B cell (primary cell): ENCODE measurements at regions not wholly inside any gene's neighbourhood (a gene's known extent, or its start where the extent isn't known, plus 50 kb on each side); places are given as distances from the start of the nearest gene placed in this dataset.

ENCODE experiments used
- ATAC-seq: fragments of 200-7000 bp; cut with Tn5 transposase; one replicate; pipeline ENCODE4 v1.10.0; 2021; ENCODE audit warnings: low read depth, mild to moderate bottlenecking, moderate number of reproducible peaks, moderate library complexity
- CTCF ChIA-PET: fragments of 350-600 bp; sonication (Branson Sonifier 250); formaldehyde crosslinking; loops from one replicate; lab custom pipeline; 2021; ENCODE audit warnings: antibody characterized with exemption, inconsistent platforms; lab: Charles Lee
- POLR2A ChIA-PET: fragments of 350-600 bp; sonication (Branson Sonifier 250); formaldehyde crosslinking; loops from one replicate; lab custom pipeline; 2021; ENCODE audit warnings: antibody characterized with exemption; lab: Charles Lee
- DNase-seq: peaks from one replicate; pipeline ENCODE4 v3.0.0; 2013
- H2AFZ ChIP-seq: 2 replicates; pipeline ENCODE4 v1.6.1; 2012; ENCODE audit warnings: mild to moderate bottlenecking, low read depth, low read length; ENCODE audit not compliant: insufficient read depth, poor library complexity, severe bottlenecking
- H3K27ac ChIP-seq, 2 donors: 1 replicate in 1 of 2; 2 replicates in 1 of 2; pipeline ENCODE4 v1.5.1; 2012 to 2013; ENCODE audit warnings: low read length in 2 of 2, mild to moderate bottlenecking in 2 of 2, moderate library complexity in 1 of 2
- H3K27me3 ChIP-seq, 4 experiments: fragments of 200-600 bp in 1 of 4; sonication (generic) in 1 of 4; replicated peaks in 1 of 4; 1 replicate in 2 of 4; 2 replicates in 2 of 4; pipeline versions ENCODE4 v1.6.1 to v1.7.0; 2013 to 2016; ENCODE audit warnings: low read length in 3 of 4, mild to moderate bottlenecking in 2 of 4, mixed read lengths in 1 of 4, moderate library complexity in 1 of 4; ENCODE audit not compliant: insufficient read depth in 4 of 4, control insufficient read depth in 3 of 4; ENCODE audit errors: control extremely low read depth in 1 of 4
- H3K36me3 ChIP-seq, 2 experiments: replicated peaks in 1 of 2; 1 replicate in 1 of 2; 2 replicates in 1 of 2; pipeline versions ENCODE4 v1.6.1 to v1.7.1; 2013; ENCODE audit warnings: low read length in 1 of 2; ENCODE audit not compliant: insufficient read depth in 2 of 2, control insufficient read depth in 1 of 2; ENCODE audit errors: control extremely low read depth in 1 of 2, extremely low read depth in 1 of 2
- H3K4me1 ChIP-seq, 2 donors: fragments of 200-600 bp in 1 of 2; sonication (generic) in 1 of 2; 1 replicate in 1 of 2; 2 replicates in 1 of 2; pipeline versions ENCODE4 v1.5.1 to v1.6.1; 2013 to 2017; ENCODE audit warnings: low read length in 2 of 2; ENCODE audit not compliant: control insufficient read depth in 2 of 2, insufficient read depth in 2 of 2
- H3K4me2 ChIP-seq: replicated peaks from 2 replicates; pipeline ENCODE3; 2012; ENCODE audit warnings: mild to moderate bottlenecking, low read depth, low read length; ENCODE audit not compliant: poor library complexity, severe bottlenecking
- H3K4me3 ChIP-seq, 5 experiments: fragments of 200-600 bp in 1 of 5; sonication (generic) in 1 of 5; 1 replicate in 3 of 5; 2 replicates in 2 of 5; pipeline versions ENCODE4 v1.5.1 to v1.7.0; 2011 to 2016; ENCODE audit warnings: low read length in 4 of 5, mild to moderate bottlenecking in 4 of 5, low read depth in 2 of 5, control low read depth in 1 of 5, moderate library complexity in 1 of 5; ENCODE audit not compliant: insufficient read depth in 1 of 5; ENCODE audit errors: control extremely low read depth in 1 of 5, extremely low read depth in 1 of 5
- H3K79me2 ChIP-seq: fragments of 200-600 bp; sonication (generic); one replicate; pipeline ENCODE4 v1.6.0; 2016; ENCODE audit warnings: low read length; ENCODE audit not compliant: control insufficient read depth, insufficient read depth
- H3K9ac ChIP-seq: fragments of 200-600 bp; sonication (generic); 2 replicates; pipeline ENCODE4 v1.6.1; 2017; ENCODE audit warnings: mild to moderate bottlenecking, low read length, moderate library complexity
- H3K9me3 ChIP-seq, 3 donors: one replicate each; pipeline versions ENCODE4 v1.6.1 to v1.7.1; 2013; ENCODE audit warnings: low read length in 2 of 3; ENCODE audit not compliant: control insufficient read depth in 2 of 3, insufficient read depth in 1 of 3; ENCODE audit errors: control extremely low read depth in 1 of 3
- H4K20me1 ChIP-seq: 2 replicates; pipeline ENCODE4 v1.6.0; 2012; ENCODE audit warnings: mild to moderate bottlenecking, low read length; ENCODE audit not compliant: insufficient read depth, control insufficient read depth, poor library complexity, severe bottlenecking
- H3K27ac Mint-ChIP-seq: one replicate; pipeline ENCODE4 v1.8.0; 2021; ENCODE audit warnings: mixed read lengths
- H3K27me3 Mint-ChIP-seq: one replicate; pipeline ENCODE4 v1.8.0; 2021; ENCODE audit warnings: mixed read lengths
- H3K4me1 Mint-ChIP-seq: one replicate; pipeline ENCODE4 v1.8.0; 2021; ENCODE audit warnings: mixed read lengths
- H3K4me3 Mint-ChIP-seq: one replicate; pipeline ENCODE4 v1.8.0; 2021; ENCODE audit warnings: mixed read lengths
- H3K9me3 Mint-ChIP-seq: one replicate; pipeline ENCODE4 v1.8.0; 2022; ENCODE audit warnings: mixed read lengths; ENCODE audit not compliant: insufficient read depth
- CTCF ChIP-seq: fragments of 200-600 bp; IDR thresholded peaks from one replicate; pipeline ENCODE4 v1.8.0; 2022; ENCODE audit warnings: antibody characterized with exemption, mild to moderate bottlenecking
- EZH2 ChIP-seq: IDR thresholded peaks from 2 replicates; pipeline ENCODE4 v1.6.1; 2012; ENCODE audit warnings: borderline replicate concordance, low read depth, mild to moderate bottlenecking, moderate library complexity, low read length; ENCODE audit not compliant: insufficient read depth, poor library complexity, severe bottlenecking
- WGBS: methylation state at CpG from one replicate; pipeline ENCODE4 v1.1.5; 2013; ENCODE audit warnings: missing lambda C conversion rate; ENCODE audit not compliant: insufficient coverage; 5-methylcytosine and 5-hydroxymethylcytosine counted together
- intact Hi-C: fragments of 100-400 bp; cut with micrococcal nuclease; formaldehyde crosslinking; loops from one replicate; pipeline ENCODE4 v1.10.0; 2022

- no peaks in the 10 kb centered on the region for H4K20me1 ChIP-seq
- no peaks in the 10 kb centered on the region for H3K79me2 ChIP-seq
- no peak for TF ChIP-seq EZH2
- TF ChIP-seq CTCF: no peak
- H3K4me2 ChIP-seq: no peak overlapping the region
- Mint-ChIP-seq H3K4me3 (no peak overlapping the region), H3K27ac (no peak overlapping the region), H3K9me3 (no peaks in the 10 kb centered on the region), H3K27me3 (no peaks in the 10 kb centered on the region), H3K4me1 (no peaks in the 10 kb centered on the region)
- ChIA-PET CTCF (no interaction called here), POLR2A (no interaction called here)
- ATAC-seq (no peak), DNase-seq (no peak)
- H3K36me3 ChIP-seq: no peaks in the 10 kb centered on the region
- no peak overlapping the region for H3K4me3 ChIP-seq
- no peak overlapping the region for H2AFZ ChIP-seq
- H3K9ac ChIP-seq: no peak overlapping the region
- no peaks in the 10 kb centered on the region for H3K4me1 ChIP-seq
- H3K27me3 ChIP-seq: no peaks in the 10 kb centered on the region
- 100% methylated on average over 2 of the region's 2 CpGs for WGBS
- intact Hi-C loops: no loop called here
- H3K27ac ChIP-seq: no peak overlapping the region
- H3K9me3 ChIP-seq: no peaks in the 10 kb centered on the region
These were observed 96.1 kb upstream of the NR3C1 start for GRCh38 chr5:143499480-143500114.

GRCh38 chr5:143498821-143499220 lies 95.3 kb upstream of the NR3C1 start:
- Mint-ChIP-seq H3K27ac (no peak overlapping the region), H3K27me3 (no peaks in the 10 kb centered on the region), H3K4me3 (no peak overlapping the region), H3K4me1 (no peaks in the 10 kb centered on the region), H3K9me3 (no peaks in the 10 kb centered on the region)
- no peak for ATAC-seq
- Histone ChIP-seq H2AFZ (no peak overlapping the region), H3K27ac (no peak overlapping the region), H3K36me3 (no peaks in the 10 kb centered on the region), H3K9ac (no peak overlapping the region), H3K79me2 (no peaks in the 10 kb centered on the region), H3K9me3 (no peaks in the 10 kb centered on the region), H3K4me3 (no peak overlapping the region), H3K4me2 (no peak overlapping the region), H4K20me1 (no peaks in the 10 kb centered on the region), H3K27me3 (no peaks in the 10 kb centered on the region), H3K4me1 (no peaks in the 10 kb centered on the region)
- POLR2A ChIA-PET: no interaction called here
- CTCF ChIA-PET: no interaction called here
- intact Hi-C loops: no loop called here
- TF ChIP-seq EZH2: no peak
- no peak for TF ChIP-seq CTCF
- DNase-seq: no peak
